SJSA1 (cell line): ENCODE measurements at regions not wholly inside any gene's neighbourhood (a gene's known extent, or its start where the extent isn't known, plus 50 kb on each side); places are given as distances from the start of the nearest gene placed in this dataset.
"Not testable (repeated sequence)": the region's sequence is repeated elsewhere in the genome, so short reads cannot be mapped to it uniquely, and the experiment has no call there.

Source experiments
- DNase-seq, 2 experiments: peaks; one replicate each; pipeline ENCODE4 v3.0.0-alpha.2; 2015 to 2020; ENCODE audit warnings: low spot score in 2 of 2, low read depth in 1 of 2
- H3K27ac ChIP-seq: fragments of 250-450 bp; sonication (Bioruptor Pico); 2 replicates; pipeline ENCODE4 v1.5.1; 2020; ENCODE audit warnings: mild to moderate bottlenecking, moderate library complexity
- H3K27me3 ChIP-seq: fragments of 250-450 bp; sonication (Bioruptor Pico); replicated peaks from 2 replicates; pipeline ENCODE4 v1.5.1; 2020; ENCODE audit warnings: mild to moderate bottlenecking, moderate library complexity
- H3K36me3 ChIP-seq: fragments of 250-450 bp; sonication (Bioruptor Pico); 2 replicates; pipeline ENCODE4 v1.5.1; 2020; ENCODE audit warnings: mild to moderate bottlenecking
- H3K4me1 ChIP-seq: fragments of 250-450 bp; sonication (Bioruptor Pico); replicated peaks from 2 replicates; pipeline ENCODE4 v1.6.1; 2021; ENCODE audit warnings: mild to moderate bottlenecking
- H3K4me3 ChIP-seq: fragments of 250-450 bp; sonication (Bioruptor Pico); 2 replicates; pipeline ENCODE4 v1.5.1; 2020; ENCODE audit warnings: mild to moderate bottlenecking
- H3K9me3 ChIP-seq: fragments of 250-450 bp; sonication (Bioruptor Pico); replicated peaks from 2 replicates; pipeline ENCODE4 v1.5.1; 2020; ENCODE audit warnings: mild to moderate bottlenecking

DNA sequence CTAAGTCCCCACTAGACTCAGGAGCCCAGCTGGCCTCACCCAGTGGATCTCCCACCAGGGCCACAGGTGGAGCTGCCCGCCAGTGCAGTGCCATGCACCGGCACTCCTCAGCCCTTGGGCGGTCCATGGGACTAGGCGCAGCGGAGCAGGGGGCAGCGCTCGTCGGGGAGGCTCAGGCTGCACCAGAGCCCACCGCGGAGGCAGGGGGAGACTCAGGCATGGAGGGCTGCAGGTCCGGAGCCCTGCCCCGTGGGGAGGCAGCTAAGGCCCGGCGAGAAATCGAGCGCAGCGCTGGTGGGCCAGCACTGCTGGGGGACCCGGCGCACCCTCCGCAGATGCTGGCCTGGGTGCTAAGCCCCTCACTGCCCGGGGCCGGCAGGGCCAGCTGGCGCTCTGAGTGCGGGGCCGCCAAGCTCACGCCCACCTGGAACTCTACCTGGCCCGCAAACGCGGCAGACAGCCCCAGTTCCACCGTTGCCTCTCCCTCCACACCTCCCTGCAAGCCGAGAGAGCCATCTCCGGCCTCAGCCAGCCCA lies 1275.2 kb upstream of the CNTN5 start:
- Histone ChIP-seq H3K4me1 (no peaks in the 10 kb centered on the region), H3K9me3 (no peaks in the 10 kb centered on the region)

GRCh38 chr11:97746818-97747217 lies 1273.9 kb upstream of the CNTN5 start:
- H3K27me3 ChIP-seq: no peaks in the 10 kb centered on the region
- H3K9me3 ChIP-seq: no peaks in the 10 kb centered on the region
- H3K4me1 ChIP-seq: no peaks in the 10 kb centered on the region
- H3K36me3 ChIP-seq: no peaks in the 10 kb centered on the region
- no peak overlapping the region for H3K4me3 ChIP-seq
- no peak for DNase-seq
- H3K27ac ChIP-seq: no peak overlapping the region

More for the DNA sequence above, 1275.2 kb upstream of the CNTN5 start:
- H3K4me3 ChIP-seq: no peak overlapping the region
- no peaks in the 10 kb centered on the region for H3K36me3 ChIP-seq
- no peaks in the 10 kb centered on the region for H3K27me3 ChIP-seq
- DNase-seq: no peak
- H3K27ac ChIP-seq: no peak overlapping the region

DNA sequence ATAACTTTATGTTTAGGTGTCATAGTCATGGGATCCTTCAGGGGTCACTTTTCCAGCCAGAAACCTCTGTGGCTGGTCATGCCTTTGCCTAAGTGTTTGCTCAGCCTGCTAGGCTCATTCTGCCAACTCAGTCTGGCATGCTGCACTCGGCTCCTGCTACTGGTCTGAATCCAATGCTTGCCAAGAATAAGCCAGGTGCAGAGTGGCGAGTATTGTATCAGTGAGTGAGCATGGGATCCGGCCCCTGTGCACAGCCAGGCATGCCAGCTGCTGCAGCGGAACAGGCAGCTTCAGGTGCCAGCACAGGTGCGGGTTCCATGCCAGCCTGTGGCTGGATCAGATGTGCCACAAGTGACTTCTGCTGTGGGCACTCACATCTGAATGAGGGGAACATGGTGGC lies 1269.3 kb upstream of the CNTN5 start:
- Histone ChIP-seq H3K27me3 (no peaks in the 10 kb centered on the region), H3K4me3 (no peak overlapping the region), H3K27ac (no peak overlapping the region), H3K36me3 (no peaks in the 10 kb centered on the region), H3K9me3 (no peaks in the 10 kb centered on the region), H3K4me1 (no peaks in the 10 kb centered on the region)
- DNase-seq: no peak

- Histone ChIP-seq H3K27ac (no peak overlapping the region), H3K9me3 (no peaks in the 10 kb centered on the region), H3K4me3 (no peak overlapping the region), H3K36me3 (no peaks in the 10 kb centered on the region), H3K4me1 (no peaks in the 10 kb centered on the region), H3K27me3 (no peaks in the 10 kb centered on the region)
- DNase-seq: no peak
Measured at GRCh38 chr11:97751952-97752351, 1268.8 kb upstream of the CNTN5 start.

GRCh38 chr11:97754976-97755375 lies 1265.8 kb upstream of the CNTN5 start:
- Histone ChIP-seq H3K9me3 (no peaks in the 10 kb centered on the region), H3K27ac (no peak overlapping the region), H3K27me3 (no peaks in the 10 kb centered on the region), H3K4me1 (no peaks in the 10 kb centered on the region), H3K36me3 (no peaks in the 10 kb centered on the region), H3K4me3 (no peak overlapping the region)
- no peak for DNase-seq

GRCh38 chr11:97756571-97757335 lies 1264.0 kb upstream of the CNTN5 start:
- Histone ChIP-seq H3K27ac (no peak overlapping the region), H3K9me3 (no peaks in the 10 kb centered on the region), H3K4me1 (no peaks in the 10 kb centered on the region), H3K36me3 (no peaks in the 10 kb centered on the region), H3K27me3 (no peaks in the 10 kb centered on the region), H3K4me3 (no peak overlapping the region)
- DNase-seq: no peak

GRCh38 chr11:97761175-97761574 lies 1259.6 kb upstream of the CNTN5 start:
- DNase-seq: no peak
- H3K36me3 ChIP-seq: no peaks in the 10 kb centered on the region
- no peaks in the 10 kb centered on the region for H3K4me1 ChIP-seq
- no peak overlapping the region for H3K4me3 ChIP-seq
- no peaks in the 10 kb centered on the region for H3K9me3 ChIP-seq
- H3K27ac ChIP-seq: no peak overlapping the region
- no peaks in the 10 kb centered on the region for H3K27me3 ChIP-seq

DNA sequence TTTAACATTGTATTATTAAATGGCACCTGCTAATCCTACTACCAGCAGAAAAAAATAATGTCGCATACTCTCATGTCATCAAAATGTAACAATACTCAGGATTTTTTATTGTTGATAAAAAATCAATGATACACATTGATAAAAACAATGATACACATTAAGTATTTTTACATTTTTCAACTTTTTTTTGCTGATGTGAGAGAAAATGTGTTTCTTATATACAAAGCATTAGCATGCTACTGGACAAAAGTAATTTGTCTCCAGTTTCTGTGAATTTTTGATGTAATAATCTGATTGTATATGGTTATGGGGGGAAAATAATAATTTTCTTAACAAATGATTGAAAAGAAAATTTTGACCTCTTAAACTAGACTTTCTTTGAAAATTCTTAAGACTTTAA lies 1256.6 kb upstream of the CNTN5 start:
- H3K36me3 ChIP-seq: no peaks in the 10 kb centered on the region
- no peak overlapping the region for H3K27ac ChIP-seq
- no peaks in the 10 kb centered on the region for H3K4me1 ChIP-seq
- no peak overlapping the region for H3K4me3 ChIP-seq
- DNase-seq: no peak
- H3K27me3 ChIP-seq: no peaks in the 10 kb centered on the region
- no peaks in the 10 kb centered on the region for H3K9me3 ChIP-seq

DNA sequence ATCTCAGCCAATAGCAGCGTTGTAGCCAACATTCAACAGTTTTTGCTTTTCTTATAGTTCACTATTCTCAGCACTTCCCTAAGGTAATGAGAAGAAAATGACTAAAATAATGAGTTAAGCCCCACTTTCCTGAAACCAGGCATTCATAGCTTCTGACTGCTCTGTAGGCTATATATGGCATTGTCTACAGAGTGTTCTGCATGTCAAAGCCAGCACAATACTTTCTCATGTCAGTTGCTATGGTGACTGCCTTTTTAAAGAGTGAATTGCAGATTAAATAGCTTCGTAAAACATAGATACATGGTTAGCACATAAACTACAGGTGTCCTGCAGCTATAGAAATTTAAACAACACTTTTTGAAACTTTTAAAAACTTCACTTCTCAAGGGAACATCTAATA lies 1256.1 kb upstream of the CNTN5 start:
- no peak overlapping the region for H3K27ac ChIP-seq
- H3K4me3 ChIP-seq: no peak overlapping the region
- no peak for DNase-seq
- no peaks in the 10 kb centered on the region for H3K4me1 ChIP-seq
- no peaks in the 10 kb centered on the region for H3K27me3 ChIP-seq
- H3K9me3 ChIP-seq: no peaks in the 10 kb centered on the region
- H3K36me3 ChIP-seq: no peaks in the 10 kb centered on the region

GRCh38 chr11:97770570-97770969 lies 1250.2 kb upstream of the CNTN5 start:
- no peak for DNase-seq
- H3K4me1 ChIP-seq: no peaks in the 10 kb centered on the region
- no peak overlapping the region for H3K4me3 ChIP-seq
- no peaks in the 10 kb centered on the region for H3K9me3 ChIP-seq
- H3K27me3 ChIP-seq: no peaks in the 10 kb centered on the region
- H3K27ac ChIP-seq: no peak overlapping the region
- H3K36me3 ChIP-seq: no peaks in the 10 kb centered on the region

DNA sequence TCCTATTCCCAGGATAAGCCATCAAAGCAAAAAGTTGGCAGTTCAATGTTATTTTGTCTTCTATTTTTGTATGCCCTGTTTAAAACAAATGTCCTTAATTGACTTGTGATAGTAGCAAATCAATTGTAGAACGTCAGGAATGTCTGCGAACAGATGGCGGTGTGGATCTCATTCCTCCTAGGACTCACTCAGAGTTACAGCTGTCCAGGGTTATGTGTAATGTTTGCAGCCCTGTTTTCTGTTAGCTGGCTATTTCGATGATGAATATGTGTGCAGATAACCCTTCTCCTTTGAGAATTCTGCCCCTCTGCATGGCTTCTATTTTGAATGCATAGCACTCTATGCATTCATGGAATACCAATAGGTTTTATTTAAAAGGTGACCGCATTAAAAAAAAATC lies 1248.0 kb upstream of the CNTN5 start:
- Histone ChIP-seq H3K36me3 (no peaks in the 10 kb centered on the region), H3K27me3 (no peaks in the 10 kb centered on the region), H3K9me3 (no peaks in the 10 kb centered on the region), H3K4me3 (no peak overlapping the region), H3K4me1 (no peaks in the 10 kb centered on the region), H3K27ac (no peak overlapping the region)
- DNase-seq: no peak

DNA sequence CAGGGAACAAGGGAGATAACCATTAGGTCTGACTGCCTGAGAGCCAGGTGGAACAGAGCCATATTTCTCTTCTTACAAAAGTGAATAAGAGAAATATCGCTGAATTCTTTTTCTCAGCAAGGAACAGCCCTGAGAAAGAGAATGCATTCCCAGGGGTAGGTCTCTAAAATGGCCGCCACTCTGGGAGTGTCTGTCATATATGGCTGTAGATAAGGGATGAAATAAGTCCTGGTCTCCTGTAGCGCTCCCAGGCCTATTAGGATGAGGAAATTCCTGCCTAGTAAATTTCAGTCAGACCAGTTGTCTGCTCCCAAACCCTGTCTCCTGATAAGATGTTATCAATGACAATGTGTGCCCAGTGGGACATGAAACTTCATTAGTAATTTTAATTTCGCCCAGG lies 1236.4 kb upstream of the CNTN5 start:
- DNase-seq, H3K9me3 ChIP-seq, H3K4me1 ChIP-seq, H3K36me3 ChIP-seq, H3K27me3 ChIP-seq, H3K27ac ChIP-seq, H3K4me3 ChIP-seq: not testable (repeated sequence)

- no peak overlapping the region for H3K27ac ChIP-seq
- H3K9me3 ChIP-seq: no peaks in the 10 kb centered on the region
- no peak for DNase-seq
- no peaks in the 10 kb centered on the region for H3K36me3 ChIP-seq
- H3K27me3 ChIP-seq: no peaks in the 10 kb centered on the region
- H3K4me1 ChIP-seq: no peaks in the 10 kb centered on the region
- no peak overlapping the region for H3K4me3 ChIP-seq
Measured at GRCh38 chr11:97786961-97787360, 1233.8 kb upstream of the CNTN5 start.

DNA sequence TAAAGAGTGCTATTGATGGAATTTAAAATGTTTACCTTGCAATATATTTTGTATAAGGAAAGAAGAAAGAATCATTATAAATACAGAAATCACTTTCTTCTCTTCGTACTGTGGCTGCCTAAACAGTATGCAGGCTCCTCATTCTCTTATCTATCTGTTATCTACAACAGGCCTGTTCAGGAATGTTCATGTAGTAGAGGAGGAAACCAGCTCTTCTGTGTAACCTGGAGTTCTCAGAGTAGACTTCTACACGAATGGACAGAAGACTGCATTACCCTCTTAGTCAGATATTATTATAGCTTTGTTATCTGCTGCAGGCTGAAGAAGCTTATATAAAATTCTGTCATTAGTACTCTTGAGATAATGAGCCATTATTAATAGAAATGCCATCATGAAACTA lies 1225.9 kb upstream of the CNTN5 start:
- Histone ChIP-seq H3K4me3 (no peak overlapping the region), H3K9me3 (no peaks in the 10 kb centered on the region), H3K27ac (no peak overlapping the region), H3K4me1 (no peaks in the 10 kb centered on the region), H3K36me3 (no peaks in the 10 kb centered on the region), H3K27me3 (no peaks in the 10 kb centered on the region)
- no peak for DNase-seq

- Histone ChIP-seq H3K27me3 (no peaks in the 10 kb centered on the region), H3K4me3 (no peak overlapping the region)
Measured at GRCh38 chr11:97800891-97801290, 1219.9 kb upstream of the CNTN5 start.

More at GRCh38 chr11:97800891-97801290, 1219.9 kb upstream of the CNTN5 start:
- Histone ChIP-seq H3K27ac (no peak overlapping the region), H3K36me3 (no peaks in the 10 kb centered on the region), H3K9me3 (no peaks in the 10 kb centered on the region), H3K4me1 (no peaks in the 10 kb centered on the region)
- DNase-seq: no peak
